Renal cortical epithelial cell (primary cell): ENCODE measurements at regions not wholly inside any gene's neighbourhood (a gene's known extent, or its start where the extent isn't known, plus 50 kb on each side); places are given as distances from the start of the nearest gene placed in this dataset.
"Not testable (repeated sequence)": the region's sequence is repeated elsewhere in the genome, so short reads cannot be mapped to it uniquely, and the experiment has no call there.

ENCODE experiments used
- DNase-seq: peaks from one replicate; pipeline ENCODE4 v3.0.0-alpha.2; 2011; ENCODE audit warnings: low read depth

GRCh38 chr3:14252321-14253021 lies 73.9 kb downstream of the LSM3 start:
- DNase-seq: peak; percentile 34

- DNase-seq: peak; percentile 91
These were observed 74.5 kb downstream of the LSM3 start for GRCh38 chr3:14253022-14253706.

- no peak for DNase-seq
These were observed 75.2 kb downstream of the LSM3 start for GRCh38 chr3:14253707-14254382.

GRCh38 chr3:14254812-14255702 lies 76.4 kb downstream of the LSM3 start:
- DNase-seq: no peak

DNA sequence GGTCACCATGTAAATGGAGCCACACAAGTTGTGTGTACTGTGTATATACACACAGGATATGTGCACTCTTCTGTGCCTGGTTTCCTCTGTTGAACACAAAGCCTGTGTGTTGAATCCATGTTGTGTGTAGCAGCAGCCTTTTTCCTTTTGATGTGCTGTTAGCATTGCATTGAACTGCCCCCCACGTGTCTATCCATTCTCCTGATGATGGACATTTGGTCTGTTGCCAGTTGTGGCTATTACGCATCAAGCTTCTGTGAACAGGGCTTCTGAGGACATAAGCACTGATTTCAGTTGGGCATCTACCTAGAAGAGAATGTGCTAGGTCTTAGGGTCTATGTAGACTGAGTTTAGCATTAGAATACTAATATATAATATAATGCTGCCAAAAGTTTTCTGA lies 77.4 kb downstream of the LSM3 start:
- peak; percentile 72 for DNase-seq

DNA sequence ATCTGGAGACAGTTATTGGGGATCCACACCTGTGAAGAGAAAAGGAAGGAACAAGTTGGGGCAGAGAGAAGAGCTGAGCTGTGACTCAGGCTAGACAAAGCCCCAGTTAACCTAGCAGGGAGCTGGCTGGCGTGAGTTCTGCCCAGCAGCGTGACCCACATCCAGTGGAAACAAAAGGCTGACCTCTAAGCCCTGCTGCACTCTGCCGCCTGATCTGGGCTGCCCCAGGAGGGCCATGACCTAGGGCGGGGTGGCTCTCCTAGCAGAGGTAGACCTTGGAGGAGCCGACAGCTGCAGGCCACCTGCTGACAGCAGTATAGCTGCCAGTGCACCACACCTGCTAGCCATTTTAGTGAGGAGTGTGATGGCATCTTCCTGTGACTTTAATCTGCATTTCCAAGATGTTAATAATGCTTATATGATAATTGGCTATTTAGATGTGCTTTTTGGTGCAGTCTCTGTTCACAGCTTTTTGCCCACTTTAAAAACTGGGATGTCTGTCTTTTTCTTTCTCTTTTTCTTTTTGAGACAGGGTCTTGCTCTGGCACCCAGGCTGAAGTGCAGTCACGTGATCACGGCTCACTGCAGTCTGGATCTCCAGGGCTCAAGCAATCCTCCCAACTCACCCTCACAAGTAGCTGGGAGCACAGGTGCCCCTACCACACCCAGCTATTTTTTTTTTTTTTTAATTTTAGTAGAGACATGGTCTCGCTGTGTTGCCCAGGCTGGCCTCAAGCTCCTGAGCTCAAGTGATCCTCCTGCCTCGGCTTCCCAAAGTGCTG lies 78.1 kb downstream of the LSM3 start:
- DNase-seq: peak; percentile 64

- no peak for DNase-seq
These were observed 80.6 kb downstream of the LSM3 start for GRCh38 chr3:14258906-14259904.

GRCh38 chr3:14260463-14260862 lies 81.8 kb downstream of the LSM3 start:
- no peak for DNase-seq

- DNase-seq: peak; percentile 71
These were observed 82.6 kb downstream of the LSM3 start for GRCh38 chr3:14261229-14261628.

- DNase-seq: no peak
These were observed 83.6 kb downstream of the LSM3 start for GRCh38 chr3:14262212-14262611.

- DNase-seq: no peak
These were observed 84.2 kb downstream of the LSM3 start for GRCh38 chr3:14262867-14263266.

GRCh38 chr3:14263317-14264005 lies 84.8 kb downstream of the LSM3 start:
- no peak for DNase-seq

- DNase-seq: peak; percentile 31
These were observed 86.8 kb downstream of the LSM3 start for GRCh38 chr3:14265246-14265962.

DNA sequence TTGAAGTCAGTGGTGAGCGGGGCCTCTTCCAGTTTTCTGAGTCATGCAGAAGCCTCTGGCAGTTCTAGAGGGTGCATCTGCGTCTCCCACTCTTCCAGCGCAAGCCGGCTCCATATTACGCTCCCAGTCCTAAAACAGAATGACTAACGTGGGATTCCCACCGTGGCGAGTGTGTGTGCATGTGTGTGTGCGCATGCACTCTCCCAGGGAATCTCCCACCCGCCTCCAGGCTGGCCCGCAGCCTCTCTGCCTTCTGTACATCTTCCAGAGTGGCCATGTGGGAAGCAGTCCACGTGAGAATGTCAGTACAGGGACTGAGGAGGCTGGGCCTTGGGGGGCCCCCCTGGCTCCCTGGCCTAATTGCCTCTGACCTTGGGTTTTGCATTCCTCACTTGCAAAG lies 87.7 kb downstream of the LSM3 start:
- DNase-seq: no peak

- DNase-seq: no peak
These were observed 89.4 kb downstream of the LSM3 start for GRCh38 chr3:14267976-14268375.

GRCh38 chr3:14268897-14269296 lies 90.3 kb downstream of the LSM3 start:
- DNase-seq: no peak

GRCh38 chr3:14272041-14272958 lies 93.7 kb downstream of the LSM3 start:
- not testable (repeated sequence) for DNase-seq
